NCI-H524 treated with DMSO at 0.1 percent for 48 hours (cell line): ENCODE measurements at regions not wholly inside any gene's neighbourhood (a gene's known extent, or its start where the extent isn't known, plus 50 kb on each side); places are given as distances from the start of the nearest gene placed in this dataset.

Source experiments
- DNase-seq: peaks from one replicate; lab custom pipeline; 2025; lab: John Stamatoyannopoulos, UW

- no peak for DNase-seq
Measured at GRCh38 chr13:31962731-31963370, 68.7 kb upstream of the FRY start.

- DNase-seq: no peak
Measured at GRCh38 chr13:31963631-31964030, 67.9 kb upstream of the FRY start.

- DNase-seq: no peak
Measured at GRCh38 chr13:31964168-31964567, 67.4 kb upstream of the FRY start.

DNA sequence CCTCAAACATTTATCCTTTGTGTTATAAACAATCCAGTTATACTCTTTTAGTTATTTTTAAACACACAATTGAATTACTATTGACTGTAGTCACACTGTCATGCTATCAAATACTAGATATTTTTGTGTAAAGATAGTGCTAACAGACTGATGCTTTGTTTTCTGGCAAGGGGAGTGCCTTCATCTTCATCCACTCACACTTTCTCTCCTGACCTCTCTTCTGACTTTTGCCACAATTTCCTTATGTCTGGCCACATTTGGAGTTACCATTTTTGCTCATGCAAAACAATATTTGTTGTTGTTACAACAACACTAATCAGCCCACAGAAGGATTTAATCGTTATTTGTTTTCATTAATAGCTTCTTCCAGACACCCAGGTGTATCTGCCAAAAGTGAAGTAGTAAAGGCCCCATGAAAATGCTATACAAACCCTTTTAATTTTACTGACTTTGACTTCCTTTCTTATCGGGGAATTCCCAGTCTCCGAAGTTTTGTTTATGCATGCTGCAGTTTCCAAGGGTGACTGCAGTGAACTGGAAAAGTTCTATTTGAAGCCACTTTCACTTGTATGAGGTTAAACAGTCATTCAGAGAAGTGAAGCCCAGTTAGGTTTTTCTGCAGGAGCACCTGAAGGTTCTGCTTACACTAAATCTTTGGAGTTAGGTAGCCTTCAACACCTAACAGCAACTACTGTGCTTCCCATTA lies 66.1 kb upstream of the FRY start:
- no peak for DNase-seq

GRCh38 chr13:31967155-31967554 lies 64.4 kb upstream of the FRY start:
- DNase-seq: no peak

- no peak for DNase-seq
Measured at GRCh38 chr13:31968473-31968872, 63.1 kb upstream of the FRY start.

- no peak for DNase-seq
Measured at GRCh38 chr13:31970231-31970930, 61.2 kb upstream of the FRY start.

GRCh38 chr13:31972453-31972852 lies 59.1 kb upstream of the FRY start:
- no peak for DNase-seq

GRCh38 chr13:31978021-31978420 lies 53.6 kb upstream of the FRY start:
- no peak for DNase-seq

DNA sequence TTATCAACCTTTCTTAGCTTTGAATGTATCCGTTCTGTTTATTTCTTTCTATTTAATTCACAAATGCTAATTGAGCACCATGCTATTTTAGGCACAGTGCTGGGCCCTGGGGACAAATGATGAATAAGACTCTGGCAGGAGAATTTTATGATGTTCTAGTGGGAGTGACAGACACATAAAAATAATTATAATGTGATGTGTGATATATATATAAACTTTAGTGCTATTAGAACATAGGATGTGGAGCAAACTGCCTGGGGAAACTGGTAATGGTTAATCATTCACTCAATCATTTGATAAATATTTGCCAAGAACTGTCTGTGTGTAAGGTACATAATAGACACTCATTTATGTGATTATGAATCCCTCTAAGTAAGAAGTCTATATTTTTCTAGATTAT lies 50.7 kb upstream of the FRY start:
- no peak for DNase-seq
